Adrenal gland (tissue), 9 donors: ENCODE measurements at regions not wholly inside any gene's neighbourhood (a gene's known extent, or its start where the extent isn't known, plus 50 kb on each side); places are given as distances from the start of the nearest gene placed in this dataset.

ENCODE experiments used
- DNase-seq, 7 donors: peaks; one replicate each; pipeline ENCODE4 v3.0.0-alpha.2; 2019 to 2020
- H3K27ac ChIP-seq, 5 donors: fragments of 200-600 bp; sonication (generic) in 4 of 5; 1 replicate in 3 of 5; 2 replicates in 2 of 5; pipeline versions ENCODE4 v1.5.1 to v1.8.0; 2016 to 2020; ENCODE audit warnings: mild to moderate bottlenecking in 1 of 5
- H3K27me3 ChIP-seq: fragments of 200-600 bp; 2 replicates; pipeline ENCODE4 v1.8.0; 2021
- H3K36me3 ChIP-seq, 2 donors: fragments of 200-600 bp; replicated peaks in 1 of 2; 1 replicate in 1 of 2; 2 replicates in 1 of 2; pipeline versions ENCODE4 v1.5.1 to v1.8.0; 2018 to 2022
- H3K4me1 ChIP-seq, 2 donors: fragments of 200-600 bp; replicated peaks in 1 of 2; 1 replicate in 1 of 2; 2 replicates in 1 of 2; pipeline versions ENCODE4 v1.5.1 to v1.8.0; 2018 to 2021
- H3K4me3 ChIP-seq, 4 donors: fragments of 200-600 bp; sonication (generic) in 3 of 4; one replicate each; pipeline ENCODE4 v1.5.1; 2016 to 2018
- H3K9me3 ChIP-seq, 3 donors: fragments of 200-600 bp; sonication (generic) in 1 of 3; replicated peaks in 1 of 3; 1 replicate in 2 of 3; 2 replicates in 1 of 3; pipeline versions ENCODE4 v1.5.1 to v1.8.0; 2016 to 2021
- POLR2A ChIP-seq, 2 donors: fragments of 450-650 bp; IDR thresholded peaks; one replicate each; pipeline ENCODE4 v1.6.1; 2017; ENCODE audit warnings: antibody characterized with exemption in 2 of 2, mild to moderate bottlenecking in 2 of 2, moderate library complexity in 1 of 2
- WGBS, 4 donors: extraction: QIAGEN DNeasy Blood & Tissue Kit in 2 of 4; methylation state at CpG; one replicate each; pipeline versions ENCODE4 v1.1.5 to v1.1.7; 2013 to 2017; 5-methylcytosine and 5-hydroxymethylcytosine counted together
- intact Hi-C, 2 donors: fragments of 100-400 bp; cut with DNase I; formaldehyde crosslinking; loops; one replicate each; pipeline versions ENCODE4 v1.14.1 to v1.15.0; 2022 to 2023
- TF ChIP-seq, protein P1 (sequence below), 6 experiments: fragments of 450-650 bp in 4 of 6; fragments of 200-600 bp in 2 of 6; sonication (generic) in 1 of 6; IDR thresholded peaks; 1 replicate in 5 of 6; 2 replicates in 1 of 6; pipeline versions ENCODE4 v1.5.1 to v1.8.0; 2016 to 2021; ENCODE audit warnings: antibody characterized with exemption in 6 of 6, mild to moderate bottlenecking in 2 of 6, moderate library complexity in 1 of 6
- donor health status: healthy with polysubstance abuse.
- donor health status: Bipolar disorder and iron deficiency.
- donor health status: DM: yes; HTN: yes; CAD: no.
- donor health status: DM: no; HTN: no; CAD: no.
- donor health status: DM: no; HTN: no; CAD: no.

DNA sequence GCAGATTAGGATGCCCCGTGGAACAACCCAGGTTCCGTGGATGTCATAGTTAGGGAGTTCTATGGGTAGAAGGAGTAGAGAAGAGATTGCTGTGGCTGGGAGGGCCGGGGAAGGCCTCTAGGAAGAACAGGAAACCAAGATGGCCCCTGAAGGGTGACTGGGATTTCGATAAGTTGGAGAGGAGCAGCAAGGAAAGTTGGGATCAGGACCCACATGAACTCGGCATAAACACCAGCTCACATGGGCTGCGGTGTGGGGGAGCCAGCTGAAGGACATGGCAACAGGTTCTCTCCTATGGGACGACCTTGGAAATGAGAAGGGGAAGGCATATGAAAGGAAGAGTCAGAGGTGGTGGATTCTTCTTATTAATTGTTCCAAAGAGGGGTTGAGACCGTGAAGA is 333.7 kb upstream of the SHH start:
- Histone ChIP-seq H3K4me1 (no peaks in the 10 kb centered on the region), H3K27ac (no peak overlapping the region), H3K9me3 (no peaks in the 10 kb centered on the region), H3K27me3 (no peaks in the 10 kb centered on the region), H3K36me3 (no peaks in the 10 kb centered on the region), H3K4me3 (no peak overlapping the region)
- DNase-seq, result no peak
- 67 to 92% (median 74%) methylated on average over 8 of the region's 8 CpGs for WGBS, 4 donors
- TF ChIP-seq, protein P1, sequence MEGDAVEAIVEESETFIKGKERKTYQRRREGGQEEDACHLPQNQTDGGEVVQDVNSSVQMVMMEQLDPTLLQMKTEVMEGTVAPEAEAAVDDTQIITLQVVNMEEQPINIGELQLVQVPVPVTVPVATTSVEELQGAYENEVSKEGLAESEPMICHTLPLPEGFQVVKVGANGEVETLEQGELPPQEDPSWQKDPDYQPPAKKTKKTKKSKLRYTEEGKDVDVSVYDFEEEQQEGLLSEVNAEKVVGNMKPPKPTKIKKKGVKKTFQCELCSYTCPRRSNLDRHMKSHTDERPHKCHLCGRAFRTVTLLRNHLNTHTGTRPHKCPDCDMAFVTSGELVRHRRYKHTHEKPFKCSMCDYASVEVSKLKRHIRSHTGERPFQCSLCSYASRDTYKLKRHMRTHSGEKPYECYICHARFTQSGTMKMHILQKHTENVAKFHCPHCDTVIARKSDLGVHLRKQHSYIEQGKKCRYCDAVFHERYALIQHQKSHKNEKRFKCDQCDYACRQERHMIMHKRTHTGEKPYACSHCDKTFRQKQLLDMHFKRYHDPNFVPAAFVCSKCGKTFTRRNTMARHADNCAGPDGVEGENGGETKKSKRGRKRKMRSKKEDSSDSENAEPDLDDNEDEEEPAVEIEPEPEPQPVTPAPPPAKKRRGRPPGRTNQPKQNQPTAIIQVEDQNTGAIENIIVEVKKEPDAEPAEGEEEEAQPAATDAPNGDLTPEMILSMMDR (IDR thresholded peaks at IDR 0.05), result no peak
- TF ChIP-seq POLR2A (IDR thresholded peaks at IDR 0.05), result no peak
- intact Hi-C loops, result no loop called here

DNA sequence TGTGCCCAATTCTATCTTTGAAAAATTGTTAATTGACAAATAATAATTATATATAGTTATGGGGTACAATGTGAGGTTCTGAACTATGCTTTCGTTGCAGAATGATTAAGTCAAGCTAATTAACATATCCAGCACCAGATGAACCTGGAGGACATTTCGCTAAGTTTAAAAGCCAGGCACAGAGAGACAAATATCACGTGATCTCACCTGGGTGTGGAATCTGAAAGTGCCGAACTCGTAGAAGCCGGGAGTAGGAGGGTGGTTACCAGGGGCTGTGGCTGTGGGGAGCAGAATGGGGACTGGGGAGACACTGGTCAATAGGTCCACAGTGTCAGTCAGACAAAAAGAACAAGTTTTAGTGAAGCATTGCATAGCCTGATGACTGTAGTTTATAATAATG is 332.9 kb upstream of the SHH start:
- no peak for TF ChIP-seq POLR2A (IDR thresholded peaks at IDR 0.05)
- TF ChIP-seq, protein P1 (IDR thresholded peaks at IDR 0.05), result no peak
- 86 to 97% (median 90%) methylated on average over 6 of the region's 6 CpGs for WGBS, 4 donors

DNA sequence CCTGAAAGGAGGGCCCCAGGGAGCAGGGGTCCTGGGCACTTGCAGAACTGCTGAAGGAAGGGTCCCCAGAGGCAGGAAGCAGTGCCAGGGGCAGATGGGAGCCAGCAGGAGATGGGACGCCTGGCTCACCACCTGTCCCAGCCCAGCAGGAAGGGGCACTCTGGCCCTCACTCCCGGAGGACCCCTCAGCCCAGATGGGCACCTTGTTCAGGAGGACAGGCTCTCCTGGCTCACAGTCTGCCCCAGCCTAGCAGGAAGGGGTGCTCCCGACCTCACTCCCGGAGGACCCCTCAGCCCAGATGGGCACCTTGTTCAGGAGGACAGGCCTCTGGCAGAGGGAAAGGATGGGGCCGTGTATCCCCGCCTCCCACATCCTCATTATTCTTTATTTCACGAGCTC is 331.4 kb upstream of the SHH start:
- no peaks in the 10 kb centered on the region for H3K9me3 ChIP-seq
- H3K4me1 ChIP-seq, result no peaks in the 10 kb centered on the region
- no peak overlapping the region for H3K27ac ChIP-seq
- 40 to 85% (median 78%) methylated on average over 1 to 7 of the region's 7 CpGs for WGBS, 4 donors
- H3K4me3 ChIP-seq, result no peak overlapping the region
- intact Hi-C loops, result no loop called here
- no peak for DNase-seq
- TF ChIP-seq, protein P1 (IDR thresholded peaks at IDR 0.05), result no peak
- no peak for TF ChIP-seq POLR2A (IDR thresholded peaks at IDR 0.05)
- H3K36me3 ChIP-seq, result no peaks in the 10 kb centered on the region
- H3K27me3 ChIP-seq, result no peaks in the 10 kb centered on the region

More for the DNA sequence above, 332.9 kb upstream of the SHH start:
- H3K36me3 ChIP-seq, result no peaks in the 10 kb centered on the region
- H3K27me3 ChIP-seq, result no peaks in the 10 kb centered on the region
- DNase-seq, result no peak
- H3K27ac ChIP-seq, result no peak overlapping the region
- no peaks in the 10 kb centered on the region for H3K4me1 ChIP-seq
- H3K4me3 ChIP-seq, result no peak overlapping the region
- intact Hi-C loops, result no loop called here
- no peaks in the 10 kb centered on the region for H3K9me3 ChIP-seq

DNA sequence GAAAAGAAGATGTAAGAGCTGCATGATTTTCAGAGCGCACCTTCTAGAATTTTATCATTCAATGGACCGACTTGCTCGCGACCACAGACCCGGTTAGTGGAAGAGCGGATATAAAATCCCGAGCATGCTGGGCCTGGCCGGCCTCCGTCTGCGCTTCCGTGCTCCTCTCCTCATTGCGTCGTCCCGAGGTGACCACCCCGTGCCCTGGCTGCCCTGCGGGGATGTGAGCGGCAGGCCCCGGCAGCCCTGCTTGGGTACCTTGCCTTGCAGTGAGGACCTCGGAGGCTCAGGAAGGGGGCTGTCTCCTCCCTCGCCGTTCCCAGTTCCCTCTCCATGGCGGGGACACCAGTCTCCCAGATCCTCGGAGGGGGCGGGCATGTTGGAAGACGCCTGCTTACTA is 330.9 kb upstream of the SHH start:
- Histone ChIP-seq H3K36me3 (no peaks in the 10 kb centered on the region), H3K27ac (no peak overlapping the region), H3K4me1 (no peaks in the 10 kb centered on the region), H3K4me3 (no peak overlapping the region), H3K9me3 (no peaks in the 10 kb centered on the region), H3K27me3 (no peaks in the 10 kb centered on the region)
- 92 to 96% (median 93%) methylated on average over 21 to 25 of the region's 25 CpGs for WGBS, 4 donors
- no peak for DNase-seq
- TF ChIP-seq, protein P1 (IDR thresholded peaks at IDR 0.05), result no peak
- no peak for TF ChIP-seq POLR2A (IDR thresholded peaks at IDR 0.05)
- intact Hi-C loops, result no loop called here
